ENCODE measurements at regions not wholly inside any gene's neighbourhood (a gene's known extent, or its start where the extent isn't known, plus 50 kb on each side); places are given as distances from the start of the nearest gene placed in this dataset.

- TF ChIP-seq CTCF (IDR thresholded peaks at IDR 0.05; ENCODE audit: low read length) (no peak), EZH2phosphoT487 (IDR thresholded peaks at IDR 0.05; ENCODE audit: low read length) (no peak), EZH2 (optimal IDR thresholded peaks at IDR 0.05; ENCODE audit: low read depth, low read length) (no peak)
- Histone ChIP-seq H3K4me2 (ENCODE audit: low read depth, low read length) (no peak overlapping the region), H3K9me3 (replicated peaks; ENCODE audit: insufficient read depth, low read length) (no peaks in the 10 kb centered on the region), H3F3A (ENCODE audit: insufficient read depth, low read length) (no peaks in the 10 kb centered on the region), H3K36me3 (replicated peaks; ENCODE audit: insufficient read depth, low read length) (no peaks in the 10 kb centered on the region), H3K27me3 (replicated peaks; ENCODE audit: insufficient read depth, low read length) (no peaks in the 10 kb centered on the region), H3K79me2 (ENCODE audit: low read length) (no peaks in the 10 kb centered on the region), H4K20me1 (ENCODE audit: insufficient read depth, low read length) (no peaks in the 10 kb centered on the region), H3K9ac (ENCODE audit: low read length) (no peak overlapping the region), H3K27ac (ENCODE audit: low read length) (no peak overlapping the region), H3K9me2 (replicated peaks; ENCODE audit: insufficient read depth, low read length) (no peaks in the 10 kb centered on the region), H3K4me3 (ENCODE audit: low read length) (no peak overlapping the region), H3K4me1 (ENCODE audit: low read length) (no peaks in the 10 kb centered on the region), H2AFZ (ENCODE audit: low read length) (no peak overlapping the region)
- no peak for DNase-seq
These were observed 1494.7 kb downstream of the SUCLG1 start for GRCh38 chr2:82964341-82964740.

GRCh38 chr2:82959727-82960126 lies 1499.4 kb downstream of the SUCLG1 start:
- H4K20me1 ChIP-seq (ENCODE audit: insufficient read depth, low read length), result no peaks in the 10 kb centered on the region
- H3K4me2 ChIP-seq (ENCODE audit: low read depth, low read length), result no peak overlapping the region
- H3K9me3 ChIP-seq (replicated peaks; ENCODE audit: insufficient read depth, low read length), result no peaks in the 10 kb centered on the region
- no peaks in the 10 kb centered on the region for H3K9me2 ChIP-seq (replicated peaks; ENCODE audit: insufficient read depth, low read length)
- TF ChIP-seq EZH2phosphoT487 (IDR thresholded peaks at IDR 0.05; ENCODE audit: low read length), result no peak
- no peak for TF ChIP-seq CTCF (IDR thresholded peaks at IDR 0.05; ENCODE audit: low read length)
- TF ChIP-seq EZH2 (optimal IDR thresholded peaks at IDR 0.05; ENCODE audit: low read depth, low read length), result no peak
- no peak for DNase-seq
- no peaks in the 10 kb centered on the region for H3K27me3 ChIP-seq (replicated peaks; ENCODE audit: insufficient read depth, low read length)
- no peak overlapping the region for H2AFZ ChIP-seq (ENCODE audit: low read length)
- no peaks in the 10 kb centered on the region for H3K36me3 ChIP-seq (replicated peaks; ENCODE audit: insufficient read depth, low read length)
- H3K4me1 ChIP-seq (ENCODE audit: low read length), result no peaks in the 10 kb centered on the region
- no peaks in the 10 kb centered on the region for H3F3A ChIP-seq (ENCODE audit: insufficient read depth, low read length)
- H3K79me2 ChIP-seq (ENCODE audit: low read length), result no peaks in the 10 kb centered on the region
- no peak overlapping the region for H3K4me3 ChIP-seq (ENCODE audit: low read length)
- H3K27ac ChIP-seq (ENCODE audit: low read length), result no peak overlapping the region
- H3K9ac ChIP-seq (ENCODE audit: low read length), result no peak overlapping the region

- no peaks in the 10 kb centered on the region for H3K79me2 ChIP-seq (ENCODE audit: low read length)
- H3K4me3 ChIP-seq (ENCODE audit: low read length), result no peak overlapping the region
- no peak overlapping the region for H2AFZ ChIP-seq (ENCODE audit: low read length)
- H3K9ac ChIP-seq (ENCODE audit: low read length), result no peak overlapping the region
- H3F3A ChIP-seq (ENCODE audit: insufficient read depth, low read length), result no peaks in the 10 kb centered on the region
- DNase-seq, result no peak
- no peaks in the 10 kb centered on the region for H3K27me3 ChIP-seq (replicated peaks; ENCODE audit: insufficient read depth, low read length)
- H3K36me3 ChIP-seq (replicated peaks; ENCODE audit: insufficient read depth, low read length), result no peaks in the 10 kb centered on the region
- no peaks in the 10 kb centered on the region for H3K9me2 ChIP-seq (replicated peaks; ENCODE audit: insufficient read depth, low read length)
- no peaks in the 10 kb centered on the region for H4K20me1 ChIP-seq (ENCODE audit: insufficient read depth, low read length)
- H3K9me3 ChIP-seq (replicated peaks; ENCODE audit: insufficient read depth, low read length), result no peaks in the 10 kb centered on the region
- H3K4me2 ChIP-seq (ENCODE audit: low read depth, low read length), result no peak overlapping the region
- TF ChIP-seq CTCF (IDR thresholded peaks at IDR 0.05; ENCODE audit: low read length), result no peak
- TF ChIP-seq EZH2 (optimal IDR thresholded peaks at IDR 0.05; ENCODE audit: low read depth, low read length), result no peak
- no peak for TF ChIP-seq EZH2phosphoT487 (IDR thresholded peaks at IDR 0.05; ENCODE audit: low read length)
- no peak overlapping the region for H3K27ac ChIP-seq (ENCODE audit: low read length)
- H3K4me1 ChIP-seq (ENCODE audit: low read length), result no peaks in the 10 kb centered on the region
These were observed 1504.2 kb downstream of the SUCLG1 start for GRCh38 chr2:82954868-82955267.
